Left forelimb (tissue), 1 donor: ENCODE measurements at regions not wholly inside any gene's neighbourhood (a gene's known extent, or its start where the extent isn't known, plus 50 kb on each side); places are given as distances from the start of the nearest gene placed in this dataset.

Experiments
- DNase-seq: peaks from one replicate; pipeline ENCODE4 v3.0.0-alpha.2; 2018; ENCODE audit warnings: low spot score

DNA sequence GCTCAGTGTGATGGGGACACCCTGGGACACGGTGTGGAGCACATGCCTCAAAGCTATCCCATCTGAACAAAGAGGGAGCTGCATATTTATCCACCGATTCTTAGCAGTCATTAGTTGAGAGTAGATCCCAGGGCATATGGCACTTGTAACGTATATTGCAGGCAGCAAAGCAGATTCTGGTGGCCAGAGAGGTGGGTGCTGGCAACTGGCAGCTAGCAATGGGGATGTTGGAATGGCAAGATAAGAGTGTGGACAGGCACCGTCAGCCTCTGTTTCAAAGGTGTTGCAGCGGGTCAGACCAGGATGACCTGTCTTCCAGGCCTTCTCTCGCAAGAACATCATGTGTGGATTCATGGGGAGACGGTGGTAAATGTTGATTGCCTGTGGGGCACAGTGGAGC is 54.0 kb upstream of the ADRA1D start:
- no peak for DNase-seq

DNA sequence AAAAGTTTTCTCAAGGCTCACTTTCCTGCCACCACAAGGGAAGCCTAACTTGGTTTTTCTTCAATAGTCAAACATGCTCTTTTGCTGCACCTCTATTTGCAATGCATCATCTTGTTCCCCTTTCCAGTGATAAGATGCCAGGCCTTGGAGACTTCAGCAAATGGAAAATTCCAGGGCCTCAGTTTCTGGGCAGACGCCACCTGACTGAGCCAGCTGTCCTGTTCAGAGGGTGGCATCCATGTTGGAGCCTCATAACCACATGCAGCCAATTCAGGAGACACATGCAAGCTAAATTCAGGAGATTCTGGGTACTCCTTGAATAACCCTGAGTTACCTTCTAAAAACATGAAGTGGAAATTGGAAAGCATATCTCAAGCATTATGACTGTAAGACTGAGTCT is 51.8 kb upstream of the ADRA1D start:
- DNase-seq = no peak

DNA sequence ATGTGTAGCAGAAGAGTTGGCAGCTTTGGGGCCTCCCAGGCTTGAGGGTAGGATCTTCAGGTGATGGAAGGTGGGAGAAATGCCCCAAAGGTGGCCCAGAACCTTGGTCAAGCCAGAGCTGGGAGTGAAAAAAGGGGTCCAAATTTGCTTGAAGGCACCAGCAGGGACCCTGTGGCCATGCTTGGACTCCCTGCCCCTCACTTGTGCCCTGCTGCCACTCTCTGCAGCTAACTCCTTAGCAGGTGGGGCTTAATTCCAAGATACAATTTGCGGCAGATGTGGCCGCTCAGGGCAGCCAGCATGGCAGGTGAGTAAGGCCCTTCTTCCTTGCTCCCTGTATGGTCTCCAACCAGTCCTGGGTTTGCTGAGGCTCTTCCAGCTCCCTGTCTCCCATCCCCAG is 51.3 kb upstream of the ADRA1D start:
- DNase-seq = no peak

DNA sequence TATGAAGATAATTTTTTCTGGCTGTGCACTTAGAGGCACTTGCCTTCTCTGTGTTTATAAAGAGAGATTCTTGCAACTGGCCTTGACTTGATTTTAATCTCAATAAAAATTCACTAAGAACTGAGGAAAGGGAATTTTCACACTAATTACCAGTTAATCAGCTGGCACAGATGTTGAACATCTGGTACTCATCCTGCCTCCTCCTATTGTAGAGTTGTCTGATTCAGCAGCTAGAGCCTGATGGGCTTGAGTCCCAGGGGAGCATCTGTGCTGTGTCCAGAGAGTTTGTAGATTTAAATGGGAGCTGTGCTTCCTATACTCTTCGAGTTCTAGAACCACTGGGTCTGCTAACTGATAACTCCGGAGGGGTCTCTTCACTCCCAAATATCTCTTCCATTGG is 50.7 kb upstream of the ADRA1D start:
- no peak for DNase-seq

DNA sequence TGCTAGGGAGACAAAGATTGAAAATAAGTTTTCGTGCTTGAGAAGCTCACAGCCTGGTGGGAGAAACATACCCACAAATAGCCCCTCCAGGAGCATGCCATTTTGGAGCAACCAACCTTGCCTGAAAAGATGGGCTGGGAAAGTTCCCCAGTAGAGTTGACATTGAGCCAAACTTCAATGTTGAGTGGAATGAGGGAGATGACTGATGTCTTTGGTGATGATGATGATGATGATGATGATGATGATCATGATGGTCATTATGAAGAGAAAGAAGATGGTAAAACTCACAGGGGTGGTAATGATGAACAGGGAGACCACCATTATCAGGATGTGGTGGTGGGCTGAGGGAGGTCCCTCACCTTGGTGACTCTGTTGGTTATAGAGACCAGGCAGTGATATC is 50.1 kb upstream of the ADRA1D start:
- DNase-seq = no peak
